Glutamatergic neuron (in vitro differentiated cells): ENCODE measurements at regions not wholly inside any gene's neighbourhood (a gene's known extent, or its start where the extent isn't known, plus 50 kb on each side); places are given as distances from the start of the nearest gene placed in this dataset.

Experiments used
- DNase-seq: peaks from one replicate; pipeline ENCODE4 v3.0.0; 2022
- H3K27ac Mint-ChIP-seq: one replicate; pipeline ENCODE4 v1.8.0; 2020; ENCODE audit warnings: mild to moderate bottlenecking, mixed read lengths, inconsistent platforms; ENCODE audit not compliant: unreplicated experiment
- H3K27me3 Mint-ChIP-seq: one replicate; pipeline ENCODE4 v1.8.0; 2020; ENCODE audit warnings: mild to moderate bottlenecking, moderate library complexity, mixed read lengths, inconsistent platforms; ENCODE audit not compliant: unreplicated experiment
- H3K36me3 Mint-ChIP-seq: one replicate; pipeline ENCODE4 v1.8.0; 2020; ENCODE audit warnings: mild to moderate bottlenecking, mixed read lengths, inconsistent platforms; ENCODE audit not compliant: unreplicated experiment
- H3K4me1 Mint-ChIP-seq: one replicate; pipeline ENCODE4 v1.8.0; 2020; ENCODE audit warnings: mild to moderate bottlenecking, low read depth, mixed read lengths, inconsistent platforms; ENCODE audit not compliant: unreplicated experiment
- H3K4me3 Mint-ChIP-seq: one replicate; pipeline ENCODE4 v1.8.0; 2020; ENCODE audit warnings: mild to moderate bottlenecking, mixed read lengths, inconsistent platforms; ENCODE audit not compliant: unreplicated experiment
- H3K9me3 Mint-ChIP-seq: one replicate; pipeline ENCODE4 v1.8.0; 2020; ENCODE audit warnings: mild to moderate bottlenecking, moderate library complexity, mixed read lengths, inconsistent platforms; ENCODE audit not compliant: unreplicated experiment
- TF ChIP-seq, protein P1 (sequence below): fragments of 200-600 bp; sonication (generic); IDR thresholded peaks from one replicate; pipeline ENCODE4 v1.5.0; 2021; ENCODE audit not compliant: partially characterized antibody, unreplicated experiment

DNA sequence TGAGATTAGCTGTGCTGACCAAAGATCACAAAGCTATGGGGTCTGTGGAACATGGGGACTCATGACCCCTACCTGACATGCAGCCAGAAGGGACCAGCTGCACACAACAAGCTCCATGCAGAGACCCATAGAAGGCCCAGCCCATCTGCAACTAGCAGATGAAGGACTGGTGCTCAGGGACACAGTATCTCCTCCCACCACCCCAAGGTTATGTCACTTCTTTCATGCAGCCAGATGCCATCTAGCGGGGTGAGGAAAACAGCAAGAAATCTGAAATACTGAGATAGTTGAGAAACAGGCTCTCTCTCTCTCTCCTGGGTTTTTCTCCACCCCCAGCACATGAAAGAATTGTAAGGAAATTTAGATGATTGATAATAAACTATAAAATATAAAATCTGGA, 161.3 kb upstream of the DAPK1 start:
- peak; percentile 28 for DNase-seq
- Mint-ChIP-seq H3K36me3 (no peaks in the 10 kb centered on the region), H3K4me1 (peaks cover 25% of the 10 kb centered on the region), H3K27ac (peak overlapping the region; percentile 80), H3K4me3 (peak overlapping the region; percentile 34), H3K9me3 (peaks cover 8% of the 10 kb centered on the region), H3K27me3 (peaks cover 8% of the 10 kb centered on the region)
- TF ChIP-seq, protein P1, sequence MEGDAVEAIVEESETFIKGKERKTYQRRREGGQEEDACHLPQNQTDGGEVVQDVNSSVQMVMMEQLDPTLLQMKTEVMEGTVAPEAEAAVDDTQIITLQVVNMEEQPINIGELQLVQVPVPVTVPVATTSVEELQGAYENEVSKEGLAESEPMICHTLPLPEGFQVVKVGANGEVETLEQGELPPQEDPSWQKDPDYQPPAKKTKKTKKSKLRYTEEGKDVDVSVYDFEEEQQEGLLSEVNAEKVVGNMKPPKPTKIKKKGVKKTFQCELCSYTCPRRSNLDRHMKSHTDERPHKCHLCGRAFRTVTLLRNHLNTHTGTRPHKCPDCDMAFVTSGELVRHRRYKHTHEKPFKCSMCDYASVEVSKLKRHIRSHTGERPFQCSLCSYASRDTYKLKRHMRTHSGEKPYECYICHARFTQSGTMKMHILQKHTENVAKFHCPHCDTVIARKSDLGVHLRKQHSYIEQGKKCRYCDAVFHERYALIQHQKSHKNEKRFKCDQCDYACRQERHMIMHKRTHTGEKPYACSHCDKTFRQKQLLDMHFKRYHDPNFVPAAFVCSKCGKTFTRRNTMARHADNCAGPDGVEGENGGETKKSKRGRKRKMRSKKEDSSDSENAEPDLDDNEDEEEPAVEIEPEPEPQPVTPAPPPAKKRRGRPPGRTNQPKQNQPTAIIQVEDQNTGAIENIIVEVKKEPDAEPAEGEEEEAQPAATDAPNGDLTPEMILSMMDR: no peak

DNA sequence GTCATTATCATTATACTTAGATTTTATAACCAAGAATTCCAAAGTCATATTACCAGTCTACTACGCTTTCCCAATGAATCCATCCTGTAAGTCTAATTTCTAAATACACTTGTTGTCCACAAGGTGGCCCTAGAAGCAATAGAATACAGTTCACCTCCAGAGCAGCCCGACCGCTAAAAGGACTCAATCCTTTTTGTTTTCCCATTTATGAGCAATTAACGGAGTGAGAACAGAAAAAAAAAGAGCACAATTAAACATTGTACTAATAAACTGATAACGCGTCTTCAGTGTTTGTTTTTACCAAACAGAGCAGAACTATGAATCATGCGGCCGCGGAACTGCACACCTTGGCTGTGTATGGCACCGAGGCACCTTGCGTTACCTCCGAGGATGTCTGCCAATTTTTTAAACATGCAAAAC, 160.7 kb upstream of the DAPK1 start:
- H3K27me3 Mint-ChIP-seq: peaks cover 8% of the 10 kb centered on the region
- no peak for DNase-seq
- peaks cover 25% of the 10 kb centered on the region for H3K4me1 Mint-ChIP-seq
- no peaks in the 10 kb centered on the region for H3K36me3 Mint-ChIP-seq
- H3K27ac Mint-ChIP-seq: peak overlapping the region; percentile 63
- peak overlapping the region; percentile 85 for H3K4me3 Mint-ChIP-seq
- peaks cover 8% of the 10 kb centered on the region for H3K9me3 Mint-ChIP-seq
- TF ChIP-seq, protein P1: peak; percentile 84

DNA sequence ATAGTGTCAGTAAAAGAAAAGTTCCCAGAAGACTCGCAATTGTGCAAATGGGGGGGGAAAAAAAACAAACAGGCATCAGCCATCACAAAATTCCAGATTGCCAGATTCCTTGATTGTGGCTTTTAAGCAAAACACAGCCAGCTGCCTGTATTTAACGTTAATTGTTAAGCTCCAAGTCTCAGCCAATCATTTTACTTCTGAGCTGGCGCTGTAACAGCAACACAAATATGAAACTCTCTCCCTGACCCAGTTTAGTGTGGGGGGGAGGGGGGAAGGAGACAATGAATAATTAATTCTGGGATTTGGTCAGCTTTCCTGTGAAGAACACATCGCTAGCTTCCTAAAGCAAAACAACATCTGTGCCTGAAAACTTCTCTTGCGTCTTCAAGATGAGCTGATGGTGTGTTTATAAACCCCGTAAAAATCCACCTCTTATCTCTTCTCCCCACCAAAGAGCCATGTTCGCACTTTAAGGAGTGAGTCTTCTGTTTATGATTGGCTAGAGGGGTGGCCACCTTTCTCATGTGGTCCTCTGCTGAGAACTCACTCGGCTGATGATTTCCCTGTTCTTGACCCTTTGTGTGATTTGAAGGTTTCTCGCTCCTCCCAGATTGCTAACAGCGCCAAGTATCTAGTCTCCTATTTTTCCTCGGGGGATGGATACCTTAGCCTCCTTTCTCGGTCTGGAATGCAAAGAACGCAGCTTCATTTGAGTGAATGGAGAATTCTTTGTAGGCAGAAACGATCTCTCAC, 160.2 kb upstream of the DAPK1 start:
- peaks cover 25% of the 10 kb centered on the region for H3K4me1 Mint-ChIP-seq
- peak overlapping the region; percentile 87 for H3K27ac Mint-ChIP-seq
- TF ChIP-seq, protein P1: no peak
- no peaks in the 10 kb centered on the region for H3K36me3 Mint-ChIP-seq
- peaks cover 8% of the 10 kb centered on the region for H3K9me3 Mint-ChIP-seq
- DNase-seq: no peak
- H3K27me3 Mint-ChIP-seq: peaks cover 8% of the 10 kb centered on the region
- peak overlapping the region; percentile 85 for H3K4me3 Mint-ChIP-seq

DNA sequence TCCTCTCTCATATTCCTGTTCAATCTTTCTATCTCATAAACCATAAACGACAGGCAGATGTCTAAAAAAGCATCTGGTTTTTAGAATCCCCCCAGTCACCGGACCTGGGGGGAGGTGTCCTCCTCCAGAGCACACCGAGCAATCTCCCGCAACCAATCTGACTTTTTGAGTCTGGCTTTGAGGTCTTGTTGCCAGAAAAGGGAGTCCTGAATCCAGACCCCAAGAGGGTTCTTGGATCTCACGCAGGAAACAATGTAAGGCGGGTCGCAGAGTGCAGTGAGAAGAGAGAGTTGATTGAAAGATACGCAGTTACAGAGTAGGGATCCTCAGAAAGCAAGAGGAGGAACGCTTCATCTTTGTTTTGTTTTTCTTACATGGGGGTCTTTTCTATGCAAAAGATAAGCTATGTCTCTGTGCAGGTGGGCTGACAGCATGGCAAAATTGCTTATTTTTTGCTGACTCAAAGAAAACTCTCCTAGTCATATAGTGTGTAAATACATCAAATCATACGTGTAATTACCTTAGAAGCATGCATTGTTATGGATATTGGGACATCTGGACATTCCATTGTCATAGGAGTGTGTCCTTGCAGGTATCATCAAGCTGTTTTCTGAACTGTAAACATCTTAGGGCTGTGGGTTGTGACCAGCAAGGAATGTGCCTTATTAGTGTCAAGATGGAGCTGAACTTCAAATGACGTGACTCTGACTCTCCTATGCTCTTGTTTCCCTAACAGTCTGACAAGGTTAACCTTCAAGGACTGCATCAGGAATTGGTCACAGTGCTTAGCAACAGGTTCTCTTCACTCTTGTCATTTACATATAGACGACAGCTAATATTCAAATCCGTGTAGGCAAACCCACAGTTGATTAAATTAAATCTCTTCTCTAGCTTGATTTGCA, 159.3 kb upstream of the DAPK1 start:
- peaks cover 25% of the 10 kb centered on the region for H3K4me1 Mint-ChIP-seq
- peaks cover 8% of the 10 kb centered on the region for H3K27me3 Mint-ChIP-seq
- no peaks in the 10 kb centered on the region for H3K36me3 Mint-ChIP-seq
- H3K27ac Mint-ChIP-seq: peak overlapping the region; percentile 87
- DNase-seq: no peak
- H3K9me3 Mint-ChIP-seq: peaks cover 10% of the 10 kb centered on the region
- peak overlapping the region; percentile 85 for H3K4me3 Mint-ChIP-seq
- TF ChIP-seq, protein P1: no peak
